ENCODE measurements at regions not wholly inside any gene's neighbourhood (a gene's known extent, or its start where the extent isn't known, plus 50 kb on each side); places are given as distances from the start of the nearest gene placed in this dataset.

DNA sequence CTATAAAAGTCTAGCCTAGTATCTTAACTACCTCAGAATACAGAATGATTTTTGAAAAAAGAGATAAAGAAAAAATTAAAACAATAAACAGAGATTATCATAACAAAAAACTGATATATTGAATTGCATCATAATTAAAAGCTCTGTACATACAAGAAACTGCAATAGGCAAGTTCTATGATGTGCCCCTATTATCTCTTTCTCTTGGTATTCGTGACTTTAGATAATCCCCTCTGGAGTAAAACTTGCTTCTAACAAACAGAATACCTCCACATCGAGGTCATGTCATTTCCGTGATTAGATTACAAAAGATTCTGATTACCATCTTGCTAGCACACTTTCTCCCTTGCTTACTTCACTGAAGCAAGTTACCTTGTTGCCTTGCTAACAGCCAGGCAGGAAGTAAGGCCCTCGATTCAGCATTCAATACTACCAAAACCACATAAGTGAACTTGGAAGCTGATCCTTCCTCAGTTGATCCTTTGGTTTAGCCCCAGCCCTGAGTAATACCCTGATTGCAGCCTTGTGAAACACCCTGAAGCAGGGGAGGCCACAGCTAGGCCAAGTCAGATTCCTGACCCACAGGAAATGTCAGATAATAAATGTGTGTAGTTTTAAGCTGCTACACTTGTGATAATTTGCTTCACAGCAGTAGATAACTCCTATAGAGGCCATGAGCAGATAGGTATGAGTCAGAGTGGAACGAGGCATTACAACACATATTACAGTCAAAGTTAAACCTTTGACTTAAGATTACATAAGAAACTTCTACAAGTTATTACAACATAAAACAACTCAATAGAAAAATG is 53.7 kb upstream of the TMX4 start:
- TF ChIP-seq CTCF (IDR thresholded peaks at IDR 0.05) (no peak), POLR2AphosphoS5 (IDR thresholded peaks at IDR 0.05) (no peak)

All from esophagus muscularis mucosa (tissue), 3 donors.